ENCODE measurements at regions not wholly inside any gene's neighbourhood (a gene's known extent, or its start where the extent isn't known, plus 50 kb on each side); places are given as distances from the start of the nearest gene placed in this dataset.
A peak's percentile ranks its signal among the peaks of the same experiment; 100 is the strongest.

DNA sequence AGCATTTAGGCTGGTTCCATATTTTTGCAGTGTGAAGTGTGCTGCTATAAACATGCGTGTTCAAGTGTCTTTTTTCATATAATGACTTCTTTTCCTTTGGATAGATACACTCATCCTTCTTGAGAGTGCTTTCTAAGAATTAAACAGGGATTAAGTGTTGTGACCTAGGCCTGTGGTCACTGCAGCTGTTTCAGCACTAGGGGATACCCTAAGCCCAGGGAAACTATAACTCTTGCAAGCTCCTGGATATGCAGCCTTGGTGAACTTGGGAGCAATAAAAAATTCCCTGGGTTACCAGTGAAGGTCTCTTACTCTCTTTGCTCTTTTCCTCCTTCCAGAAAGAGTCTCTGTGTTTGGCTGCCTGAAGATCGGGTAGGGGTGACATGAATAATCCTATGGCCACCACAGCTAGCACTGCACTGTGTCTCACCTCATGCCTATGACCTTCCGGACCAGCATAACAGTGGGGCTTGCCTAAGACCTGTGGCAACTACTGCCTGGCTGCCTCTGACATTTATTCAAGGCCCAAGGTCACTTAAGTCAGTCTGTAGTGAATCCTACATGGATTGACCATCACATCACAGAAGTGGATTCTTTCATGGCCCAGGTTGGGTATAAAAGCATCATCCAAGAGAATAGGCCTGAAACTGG lies 799.7 kb downstream of the DACH1 start:
- Histone ChIP-seq H3K36me3 (ENCODE audit: control insufficient read depth in 1 of 2, insufficient read depth in 2 of 2, low read depth in 1 of 2, low read length in 2 of 2) (no peaks in the 10 kb centered on the region), H3K27ac (ENCODE audit: low read length, poor library complexity, severe bottlenecking) (no peak overlapping the region), H3K9ac (ENCODE audit: low read length) (no peak overlapping the region), H3K4me2 (ENCODE audit: low read length, poor library complexity, severe bottlenecking) (no peak overlapping the region), H3K27me3 (ENCODE audit: control insufficient read depth in 1 of 2, insufficient read depth in 1 of 2, low read length in 2 of 2) (no peaks in the 10 kb centered on the region), H2BK120ac (ENCODE audit: low read depth, low read length) (no peak overlapping the region), H4K8ac (ENCODE audit: low read length) (peak overlapping the region; percentile 51), H3K14ac (ENCODE audit: low read length in 2 of 2) (no peak overlapping the region), H2AK5ac (ENCODE audit: low read length, severe bottlenecking) (no peak overlapping the region), H3K4me3 (ENCODE audit: insufficient read depth in 1 of 2, low read depth in 1 of 2, low read length in 2 of 2) (no peak overlapping the region), H2BK5ac (ENCODE audit: low read depth, low read length, poor library complexity, severe bottlenecking) (no peak overlapping the region), H2BK12ac (ENCODE audit: low read length in 2 of 2) (no peak overlapping the region), H2AFZ (ENCODE audit: low read depth, low read length) (no peak overlapping the region), H3K23ac (ENCODE audit: low read length in 2 of 2) (no peak overlapping the region), H3K18ac (ENCODE audit: low read depth in 1 of 2, low read length in 2 of 2) (no peak overlapping the region), H3K4ac (ENCODE audit: low read depth in 1 of 2, low read length in 2 of 2) (no peak overlapping the region), H3K9me3 (ENCODE audit: control insufficient read depth, low read length) (peaks cover 8% of the 10 kb centered on the region), H4K91ac (ENCODE audit: low read length) (no peak overlapping the region), H3K4me1 (ENCODE audit: control insufficient read depth, insufficient read depth, low read depth, low read length) (no peaks in the 10 kb centered on the region), H2BK15ac (ENCODE audit: low read depth, poor library complexity, severe bottlenecking) (no peak overlapping the region), H3K79me1 (replicated peaks; ENCODE audit: low read length, poor library complexity, severe bottlenecking) (no peaks in the 10 kb centered on the region)
- peak; percentile 28 for DNase-seq
- 91% methylated on average over 2 of the region's 3 CpGs for WGBS

DNA sequence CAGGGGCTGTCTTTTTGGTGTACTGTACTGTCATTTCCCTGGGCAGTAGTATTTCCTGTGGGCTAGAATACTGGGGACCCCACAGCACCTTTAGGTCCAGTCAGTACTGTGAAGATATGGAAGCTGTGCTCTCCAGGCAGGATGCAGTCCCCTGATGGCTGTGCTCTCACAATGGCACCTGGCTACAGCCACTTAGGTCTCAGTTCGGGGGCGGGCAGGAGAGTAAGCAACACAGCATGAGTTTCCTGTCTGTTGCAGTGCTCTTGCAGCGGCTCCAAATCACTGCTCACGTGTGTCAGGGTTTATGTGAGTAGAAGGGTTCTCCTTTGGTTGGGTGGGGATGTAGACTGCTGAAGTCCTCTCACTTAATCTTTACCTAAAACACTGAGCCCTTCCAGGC lies 810.4 kb downstream of the DACH1 start:
- H3K79me1 ChIP-seq (replicated peaks; ENCODE audit: low read length, poor library complexity, severe bottlenecking), result no peaks in the 10 kb centered on the region
- no peak overlapping the region for H2BK15ac ChIP-seq (ENCODE audit: low read depth, poor library complexity, severe bottlenecking)
- H3K36me3 ChIP-seq (ENCODE audit: control insufficient read depth in 1 of 2, insufficient read depth in 2 of 2, low read depth in 1 of 2, low read length in 2 of 2), result no peaks in the 10 kb centered on the region
- H3K27me3 ChIP-seq (ENCODE audit: control insufficient read depth in 1 of 2, insufficient read depth in 1 of 2, low read length in 2 of 2), result no peaks in the 10 kb centered on the region
- H2BK12ac ChIP-seq (ENCODE audit: low read length in 2 of 2), result no peak overlapping the region
- no peak overlapping the region for H2AK5ac ChIP-seq (ENCODE audit: low read length, severe bottlenecking)
- H2AFZ ChIP-seq (ENCODE audit: low read depth, low read length), result no peak overlapping the region
- no peak overlapping the region for H3K23ac ChIP-seq (ENCODE audit: low read length in 2 of 2)
- peak overlapping the region in 1 of 2 experiments; percentile 4 for H3K14ac ChIP-seq (ENCODE audit: low read length in 2 of 2)
- no peak overlapping the region for H3K9ac ChIP-seq (ENCODE audit: low read length)
- WGBS, result 89% methylated on average over 2 of the region's 4 CpGs
- peaks cover 2% of the 10 kb centered on the region for H3K4me1 ChIP-seq (ENCODE audit: control insufficient read depth, insufficient read depth, low read depth, low read length)
- peaks cover 5% of the 10 kb centered on the region for H3K9me3 ChIP-seq (ENCODE audit: control insufficient read depth, low read length)
- H3K4ac ChIP-seq (ENCODE audit: low read depth in 1 of 2, low read length in 2 of 2), result no peak overlapping the region
- no peak overlapping the region for H3K27ac ChIP-seq (ENCODE audit: low read length, poor library complexity, severe bottlenecking)
- H3K18ac ChIP-seq (ENCODE audit: low read depth in 1 of 2, low read length in 2 of 2), result no peak overlapping the region
- no peak for DNase-seq
- H2BK5ac ChIP-seq (ENCODE audit: low read depth, low read length, poor library complexity, severe bottlenecking), result no peak overlapping the region
- no peak overlapping the region for H4K91ac ChIP-seq (ENCODE audit: low read length)
- no peak overlapping the region for H3K4me3 ChIP-seq (ENCODE audit: insufficient read depth in 1 of 2, low read depth in 1 of 2, low read length in 2 of 2)
- H2BK120ac ChIP-seq (ENCODE audit: low read depth, low read length), result no peak overlapping the region
- no peak overlapping the region for H4K8ac ChIP-seq (ENCODE audit: low read length)
- H3K4me2 ChIP-seq (ENCODE audit: low read length, poor library complexity, severe bottlenecking), result no peak overlapping the region

DNA sequence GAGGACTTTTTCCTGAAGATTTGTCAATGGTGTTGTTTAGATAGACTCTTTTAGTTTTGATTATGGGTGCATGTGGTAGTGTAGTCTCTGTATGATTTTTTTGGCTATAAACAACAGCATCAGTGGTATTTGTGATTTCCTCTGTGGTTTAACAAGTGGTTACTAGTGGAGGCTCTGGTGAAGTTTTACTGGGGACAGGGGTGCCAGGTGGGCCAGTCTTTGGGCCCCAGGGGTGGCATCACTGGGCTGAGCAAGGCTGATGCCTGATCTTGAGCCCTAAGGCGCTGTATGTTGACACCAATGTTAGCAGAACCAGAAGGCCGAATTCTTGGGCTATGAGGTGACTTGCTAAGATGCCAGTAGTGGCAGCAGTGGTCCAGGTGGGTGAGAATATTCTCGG lies 811.4 kb downstream of the DACH1 start:
- no peak overlapping the region for H3K18ac ChIP-seq (ENCODE audit: low read depth in 1 of 2, low read length in 2 of 2)
- H3K14ac ChIP-seq (ENCODE audit: low read length in 2 of 2), result no peak overlapping the region
- H3K4me3 ChIP-seq (ENCODE audit: insufficient read depth in 1 of 2, low read depth in 1 of 2, low read length in 2 of 2), result no peak overlapping the region
- H3K4me2 ChIP-seq (ENCODE audit: low read length, poor library complexity, severe bottlenecking), result no peak overlapping the region
- no peaks in the 10 kb centered on the region for H3K36me3 ChIP-seq (ENCODE audit: control insufficient read depth in 1 of 2, insufficient read depth in 2 of 2, low read depth in 1 of 2, low read length in 2 of 2)
- no peak overlapping the region for H2BK5ac ChIP-seq (ENCODE audit: low read depth, low read length, poor library complexity, severe bottlenecking)
- no peak overlapping the region for H2BK120ac ChIP-seq (ENCODE audit: low read depth, low read length)
- H3K23ac ChIP-seq (ENCODE audit: low read length in 2 of 2), result no peak overlapping the region
- H2BK15ac ChIP-seq (ENCODE audit: low read depth, poor library complexity, severe bottlenecking), result no peak overlapping the region
- 62% methylated on average over 3 of the region's 3 CpGs for WGBS
- H3K79me1 ChIP-seq (replicated peaks; ENCODE audit: low read length, poor library complexity, severe bottlenecking), result no peaks in the 10 kb centered on the region
- no peak overlapping the region for H2AFZ ChIP-seq (ENCODE audit: low read depth, low read length)
- H2AK5ac ChIP-seq (ENCODE audit: low read length, severe bottlenecking), result no peak overlapping the region
- H4K8ac ChIP-seq (ENCODE audit: low read length), result no peak overlapping the region
- no peak overlapping the region for H3K9ac ChIP-seq (ENCODE audit: low read length)
- peaks cover 5% of the 10 kb centered on the region for H3K9me3 ChIP-seq (ENCODE audit: control insufficient read depth, low read length)
- H3K27ac ChIP-seq (ENCODE audit: low read length, poor library complexity, severe bottlenecking), result no peak overlapping the region
- no peak overlapping the region for H4K91ac ChIP-seq (ENCODE audit: low read length)
- DNase-seq, result no peak
- no peaks in the 10 kb centered on the region for H3K27me3 ChIP-seq (ENCODE audit: control insufficient read depth in 1 of 2, insufficient read depth in 1 of 2, low read length in 2 of 2)
- H2BK12ac ChIP-seq (ENCODE audit: low read length in 2 of 2), result no peak overlapping the region
- peaks cover 2% of the 10 kb centered on the region for H3K4me1 ChIP-seq (ENCODE audit: control insufficient read depth, insufficient read depth, low read depth, low read length)
- H3K4ac ChIP-seq (ENCODE audit: low read depth in 1 of 2, low read length in 2 of 2), result no peak overlapping the region

- no peak overlapping the region for H2AFZ ChIP-seq (ENCODE audit: low read depth, low read length)
- no CpG with 5 or more reads among the region's 1 CpG for WGBS
Measured at GRCh38 chr13:71055047-71055446, 812.0 kb downstream of the DACH1 start.

More at GRCh38 chr13:71055047-71055446, 812.0 kb downstream of the DACH1 start:
- Histone ChIP-seq H2BK120ac (ENCODE audit: low read depth, low read length) (no peak overlapping the region), H3K4ac (ENCODE audit: low read depth in 1 of 2, low read length in 2 of 2) (no peak overlapping the region), H2BK5ac (ENCODE audit: low read depth, low read length, poor library complexity, severe bottlenecking) (no peak overlapping the region), H3K79me1 (replicated peaks; ENCODE audit: low read length, poor library complexity, severe bottlenecking) (no peaks in the 10 kb centered on the region), H2BK15ac (ENCODE audit: low read depth, poor library complexity, severe bottlenecking) (no peak overlapping the region), H3K23ac (ENCODE audit: low read length in 2 of 2) (no peak overlapping the region), H3K4me1 (ENCODE audit: control insufficient read depth, insufficient read depth, low read depth, low read length) (peaks cover 2% of the 10 kb centered on the region), H3K27me3 (ENCODE audit: control insufficient read depth in 1 of 2, insufficient read depth in 1 of 2, low read length in 2 of 2) (no peaks in the 10 kb centered on the region), H3K18ac (ENCODE audit: low read depth in 1 of 2, low read length in 2 of 2) (no peak overlapping the region), H3K4me3 (ENCODE audit: insufficient read depth in 1 of 2, low read depth in 1 of 2, low read length in 2 of 2) (no peak overlapping the region), H4K8ac (ENCODE audit: low read length) (no peak overlapping the region), H3K9ac (ENCODE audit: low read length) (no peak overlapping the region), H3K27ac (ENCODE audit: low read length, poor library complexity, severe bottlenecking) (no peak overlapping the region), H2BK12ac (ENCODE audit: low read length in 2 of 2) (no peak overlapping the region), H4K91ac (ENCODE audit: low read length) (no peak overlapping the region), H3K4me2 (ENCODE audit: low read length, poor library complexity, severe bottlenecking) (no peak overlapping the region), H3K14ac (ENCODE audit: low read length in 2 of 2) (no peak overlapping the region), H3K36me3 (ENCODE audit: control insufficient read depth in 1 of 2, insufficient read depth in 2 of 2, low read depth in 1 of 2, low read length in 2 of 2) (no peaks in the 10 kb centered on the region), H2AK5ac (ENCODE audit: low read length, severe bottlenecking) (no peak overlapping the region), H3K9me3 (ENCODE audit: control insufficient read depth, low read length) (peaks cover 5% of the 10 kb centered on the region)
- no peak for DNase-seq
